ENCODE measurements at regions not wholly inside any gene's neighbourhood (a gene's known extent, or its start where the extent isn't known, plus 50 kb on each side); places are given as distances from the start of the nearest gene placed in this dataset.

- H3K9ac ChIP-seq (ENCODE audit: extremely low read depth, insufficient read length, low read length), result no peak overlapping the region
- no peak overlapping the region for H3K56ac ChIP-seq (ENCODE audit: insufficient read length, low read depth, low read length)
- no peaks in the 10 kb centered on the region for H3K27me3 ChIP-seq (ENCODE audit: insufficient read depth, low read length)
- H3K4me1 Mint-ChIP-seq, result peaks cover 13 to 14% of the 10 kb centered on the region in 2 experiments
- no peak overlapping the region for H2BK15ac ChIP-seq (ENCODE audit: low read depth, low read length)
- H2BK5ac ChIP-seq (ENCODE audit: insufficient read length, low read length), result no peak overlapping the region
- no peak overlapping the region for H3T11ph ChIP-seq (ENCODE audit: low read length)
- H2BK20ac ChIP-seq (ENCODE audit: low read depth, low read length, poor library complexity, severe bottlenecking), result no peak overlapping the region
- no peak overlapping the region for H4K5ac ChIP-seq (ENCODE audit: insufficient read length, low read depth, low read length)
- H3K27ac ChIP-seq (ENCODE audit: insufficient read length, low read depth, low read length), result no peak overlapping the region
- H3K4me3 Mint-ChIP-seq, result peak overlapping the region in 1 of 2 experiments; percentile 54; a peak in 2 of 5 replicates
- no peak overlapping the region for H3K4ac ChIP-seq (ENCODE audit: low read depth, low read length)
- H2BK12ac ChIP-seq (ENCODE audit: insufficient read length, low read depth, low read length), result no peak overlapping the region
- H3K9me3 ChIP-seq (ENCODE audit: control insufficient read depth, low read depth, low read length), result no peaks in the 10 kb centered on the region
- H2AK5ac ChIP-seq (ENCODE audit: insufficient read length, low read length), result no peak overlapping the region
- no CpG with 5 or more reads among the region's 3 CpGs for WGBS (ENCODE audit: extremely low coverage, insufficient read length, low lambda C conversion rate)
- H4K20me1 ChIP-seq (ENCODE audit: control insufficient read depth, insufficient read depth, insufficient read length), result no peaks in the 10 kb centered on the region
- no peak for DNase-seq
- no peaks in the 10 kb centered on the region for H3K79me1 ChIP-seq (ENCODE audit: insufficient read depth, low read depth, low read length, poor library complexity, severe bottlenecking)
- H3K4me1 ChIP-seq (ENCODE audit: insufficient read depth, low read length), result no peaks in the 10 kb centered on the region
- no peaks in the 10 kb centered on the region for H3K23me2 ChIP-seq (ENCODE audit: insufficient read length, low read depth, low read length, poor library complexity, severe bottlenecking)
- no peak overlapping the region for H3K14ac ChIP-seq (ENCODE audit: insufficient read depth, low read length)
- H2AFZ ChIP-seq (ENCODE audit: low read length), result no peak overlapping the region
- no peak overlapping the region for H3K23ac ChIP-seq (ENCODE audit: insufficient read length, low read depth, low read length)
- no peak overlapping the region for H4K8ac ChIP-seq (replicated peaks; ENCODE audit: insufficient read length, low read depth, low read length)
- no peak overlapping the region for H3K27ac Mint-ChIP-seq
- no peak overlapping the region for H3K4me2 ChIP-seq (ENCODE audit: insufficient read depth, insufficient read length, low read length)
- H2BK120ac ChIP-seq (ENCODE audit: low read depth, low read length, poor library complexity, severe bottlenecking), result no peak overlapping the region
- peaks cover 8% of the 10 kb centered on the region for H3K27me3 Mint-ChIP-seq (ENCODE audit: low read depth)
- TF ChIP-seq CTCF (conservative IDR thresholded peaks at IDR 0.05), result no peak
- peaks cover 0 to 8% (median 6%) of the 10 kb centered on the region in 3 experiments; a peak in 5 of 7 replicates for H3K36me3 Mint-ChIP-seq (ENCODE audit: insufficient read depth in 1 of 3, low read depth in 3 of 3)
- no peaks in the 10 kb centered on the region for H3K79me2 ChIP-seq (ENCODE audit: insufficient read depth, low read length)
- no peak overlapping the region for H3K18ac ChIP-seq (ENCODE audit: insufficient read length, low read depth, low read length)
- no peak overlapping the region for H4K91ac ChIP-seq (ENCODE audit: insufficient read length, low read depth, low read length)
- H3K9me3 Mint-ChIP-seq, result peaks cover 8 to 13% of the 10 kb centered on the region in 2 experiments
These were observed 86.6 kb upstream of the APCDD1 start for GRCh38 chr18:10367836-10368235.

Measured in H9 (cell line).